ENCODE measurements at regions not wholly inside any gene's neighbourhood (a gene's known extent, or its start where the extent isn't known, plus 50 kb on each side); places are given as distances from the start of the nearest gene placed in this dataset.

- TF ChIP-seq CTCF (IDR thresholded peaks at IDR 0.05) (no peak), POLR2A (IDR thresholded peaks at IDR 0.05) (no peak)
Observed at GRCh38 chrX:22589845-22590244, 317.1 kb downstream of the CBLL2 start.

Measured in sigmoid colon (tissue), 3 donors.